H1 (cell line): ENCODE measurements at regions not wholly inside any gene's neighbourhood (a gene's known extent, or its start where the extent isn't known, plus 50 kb on each side); places are given as distances from the start of the nearest gene placed in this dataset.

Experiments
- CTCF ChIA-PET: fragments of 300-600 bp; sonication (Branson Sonifier 250); formaldehyde crosslinking; loops from one replicate; lab custom pipeline; 2021; ENCODE audit not compliant: partially characterized antibody; lab: Charles Lee
- POLR2A ChIA-PET: fragments of 300-600 bp; sonication (Branson Sonifier 250); formaldehyde crosslinking; loops from one replicate; lab custom pipeline; 2021; ENCODE audit warnings: inconsistent platforms; ENCODE audit not compliant: partially characterized antibody; lab: Charles Lee
- DNase-seq, 2 experiments: peaks; one replicate each; pipeline versions ENCODE4 v3.0.0 to v3.0.0-alpha.2; 2010 to 2022; ENCODE audit warnings: low spot score in 2 of 2, low read depth in 1 of 2, mixed read lengths in 1 of 2
- FAIRE-seq: peaks from 2 replicates; lab custom pipeline; 2011; peaks lifted over from hg19 to GRCh38; lab: Jason Lieb, UNC
- H2AFZ ChIP-seq: 2 replicates; pipeline ENCODE4 v1.8.1; 2012; ENCODE audit warnings: low read length, inconsistent platforms
- H2AK5ac ChIP-seq: 2 replicates; pipeline ENCODE4 v1.6.1; 2013; ENCODE audit warnings: low read depth, low read length
- H2BK120ac ChIP-seq: replicated peaks from 2 replicates; pipeline ENCODE3; 2013; ENCODE audit warnings: low read depth, low read length, inconsistent platforms
- H2BK12ac ChIP-seq: 2 replicates; pipeline ENCODE4 v1.6.1; 2013; ENCODE audit warnings: low read depth, low read length
- H2BK15ac ChIP-seq: 2 replicates; pipeline ENCODE4 v1.6.1; 2013; ENCODE audit warnings: low read length
- H2BK20ac ChIP-seq: 2 replicates; pipeline ENCODE4 v1.6.1; 2013; ENCODE audit warnings: low read length
- H2BK5ac ChIP-seq: 2 replicates; pipeline ENCODE4 v1.6.1; 2013; ENCODE audit warnings: low read depth, low read length
- H3K14ac ChIP-seq: 2 replicates; pipeline ENCODE4 v1.6.1; 2013; ENCODE audit warnings: inconsistent platforms; ENCODE audit not compliant: insufficient read length
- H3K18ac ChIP-seq: 2 replicates; pipeline ENCODE4 v1.6.1; 2013; ENCODE audit warnings: low read length; ENCODE audit errors: extremely low read depth
- H3K23ac ChIP-seq: 2 replicates; pipeline ENCODE4 v1.6.1; 2013; ENCODE audit warnings: inconsistent platforms; ENCODE audit not compliant: insufficient read length
- H3K23me2 ChIP-seq: 2 replicates; pipeline ENCODE4 v1.6.1; 2013; ENCODE audit warnings: low read depth, low read length
- H3K27ac ChIP-seq: 2 replicates; pipeline ENCODE4 v1.6.1; 2011; ENCODE audit warnings: low read depth, low read length, inconsistent platforms
- H3K27me3 ChIP-seq, 4 experiments: replicated peaks in 1 of 4; 1 replicate in 1 of 4; 2 replicates in 3 of 4; pipeline versions ENCODE4 v1.6.1 to v1.8.1; 2011 to 2013; ENCODE audit warnings: low read length in 3 of 4, mild to moderate bottlenecking in 3 of 4, inconsistent platforms in 2 of 4, mixed read lengths in 2 of 4, moderate library complexity in 1 of 4; ENCODE audit not compliant: control insufficient read depth in 3 of 4, insufficient read depth in 3 of 4; ENCODE audit errors: extremely low read depth in 1 of 4
- H3K36me3 ChIP-seq, 4 experiments: 2 replicates each; pipeline versions ENCODE4 v1.6.1 to v1.8.1; 2011 to 2013; ENCODE audit warnings: mild to moderate bottlenecking in 4 of 4, low read length in 3 of 4, moderate library complexity in 2 of 4, control low read depth in 1 of 4, inconsistent platforms in 1 of 4; ENCODE audit not compliant: insufficient read depth in 4 of 4, control insufficient read depth in 2 of 4
- H3K4ac ChIP-seq: replicated peaks from 2 replicates; pipeline ENCODE3; 2013; ENCODE audit warnings: low read length, low read depth, mixed read lengths, inconsistent platforms; ENCODE audit not compliant: insufficient read length
- H3K4me1 ChIP-seq, 4 experiments: replicated peaks in 1 of 4; 1 replicate in 1 of 4; 2 replicates in 3 of 4; pipeline versions ENCODE4 v1.6.1 to v1.8.1; 2011 to 2013; ENCODE audit warnings: low read length in 3 of 4, inconsistent platforms in 2 of 4, mixed read lengths in 1 of 4; ENCODE audit not compliant: insufficient read depth in 4 of 4, control insufficient read depth in 3 of 4
- H3K4me2 ChIP-seq, 2 experiments: 2 replicates each; pipeline versions ENCODE4 v1.6.1 to v1.8.1; 2011 to 2013; ENCODE audit warnings: low read depth in 2 of 2, low read length in 2 of 2, control low read depth in 1 of 2, inconsistent platforms in 1 of 2, mild to moderate bottlenecking in 1 of 2; ENCODE audit not compliant: insufficient read depth in 1 of 2
- H3K4me3 ChIP-seq, 4 experiments: fragments of 200-600, 300-600 bp in 1 of 4; sonication (generic), shearing (Covaris generic), sonication (Bioruptor Twin) in 1 of 4; 2 replicates each; pipeline versions ENCODE4 v1.5.1 to v1.8.1; 2011 to 2016; ENCODE audit warnings: low read length in 4 of 4, low read depth in 3 of 4, control low read depth in 2 of 4, inconsistent platforms in 2 of 4, mild to moderate bottlenecking in 2 of 4, mixed read lengths in 1 of 4, moderate library complexity in 1 of 4; ENCODE audit not compliant: insufficient read depth in 2 of 4; ENCODE audit errors: extremely low read depth in 1 of 4
- H3K56ac ChIP-seq: replicated peaks from 2 replicates; pipeline ENCODE3; 2013; ENCODE audit warnings: low read depth, mild to moderate bottlenecking, mixed read lengths, low read length, inconsistent platforms; ENCODE audit not compliant: insufficient read length
- H3K79me1 ChIP-seq: 2 replicates; pipeline ENCODE4 v1.6.1; 2013; ENCODE audit warnings: low read depth, low read length, control low read depth
- H3K79me2 ChIP-seq, 2 experiments: 2 replicates each; pipeline versions ENCODE4 v1.6.1 to v1.8.1; 2012 to 2013; ENCODE audit warnings: low read length in 2 of 2, mild to moderate bottlenecking in 2 of 2, inconsistent platforms in 1 of 2; ENCODE audit not compliant: insufficient read depth in 2 of 2, control insufficient read depth in 1 of 2
- H3K9ac ChIP-seq, 4 experiments: replicated peaks in 1 of 4; 1 replicate in 1 of 4; 2 replicates in 3 of 4; pipeline versions ENCODE4 v1.6.1 to v1.8.1; 2011 to 2013; ENCODE audit warnings: low read depth in 3 of 4, low read length in 3 of 4, control low read depth in 2 of 4, mild to moderate bottlenecking in 2 of 4, moderate library complexity in 2 of 4, inconsistent platforms in 1 of 4; ENCODE audit errors: extremely low read depth in 1 of 4
- H3K9me3 ChIP-seq, 2 experiments: 2 replicates each; pipeline versions ENCODE4 v1.6.1 to v1.8.1; 2012 to 2013; ENCODE audit warnings: mild to moderate bottlenecking in 2 of 2, moderate library complexity in 2 of 2, control low read depth in 1 of 2, inconsistent platforms in 1 of 2, low read depth in 1 of 2, low read length in 1 of 2, mixed read lengths in 1 of 2; ENCODE audit not compliant: insufficient read depth in 2 of 2
- H4K20me1 ChIP-seq, 2 experiments: replicated peaks in 1 of 2; 2 replicates each; pipeline versions ENCODE3 to v1.8.1; 2011 to 2013; ENCODE audit warnings: inconsistent platforms in 2 of 2, low read length in 2 of 2, mild to moderate bottlenecking in 1 of 2; ENCODE audit not compliant: insufficient read depth in 2 of 2, control insufficient read depth in 1 of 2
- H4K5ac ChIP-seq: 2 replicates; pipeline ENCODE4 v1.6.1; 2013; ENCODE audit warnings: low read length, low read depth, mixed read lengths, inconsistent platforms; ENCODE audit not compliant: insufficient read length
- H4K8ac ChIP-seq: 2 replicates; pipeline ENCODE4 v1.8.0; 2013; ENCODE audit warnings: mild to moderate bottlenecking, moderate library complexity, low read length, inconsistent platforms; ENCODE audit not compliant: insufficient read depth; ENCODE audit errors: extremely low read depth
- H4K91ac ChIP-seq: replicated peaks from 2 replicates; pipeline ENCODE3; 2013; ENCODE audit warnings: low read length, mixed read lengths, inconsistent platforms; ENCODE audit not compliant: insufficient read length
- CHD7 ChIP-seq: fragments of 300-600 bp; sonication (generic); IDR thresholded peaks from 2 replicates; pipeline ENCODE4 v1.7.1; 2012; ENCODE audit warnings: low read length, moderate library complexity, mild to moderate bottlenecking, inconsistent platforms; ENCODE audit not compliant: insufficient replicate concordance
- whole genome bisulfite sequencing, 2 experiments: shearing (Covaris generic) in 1 of 2; methylation state at CpG; one replicate each; pipeline versions ENCODE4 v1.1.6 to v1.1.7; 2013 to 2015; ENCODE audit warnings: low lambda C conversion rate in 2 of 2, mixed read lengths in 2 of 2, inconsistent platforms in 1 of 2, low coverage in 1 of 2, missing lambda C conversion rate in 1 of 2; ENCODE audit not compliant: insufficient replicate concordance in 2 of 2, insufficient coverage in 1 of 2, insufficient read length in 1 of 2; ENCODE audit errors: extremely low coverage in 1 of 2, missing lambda C conversion rate in 1 of 2; 5-methylcytosine and 5-hydroxymethylcytosine counted together

GRCh38 chr3:87625876-87626275 is 349.5 kb upstream of the POU1F1 start:
- H3K18ac ChIP-seq = no peak overlapping the region
- no peak overlapping the region for H2BK20ac ChIP-seq
- no peaks in the 10 kb centered on the region for H3K79me2 ChIP-seq
- no peak overlapping the region for H2BK5ac ChIP-seq
- no peaks in the 10 kb centered on the region for H3K4me1 ChIP-seq
- H3K56ac ChIP-seq = no peak overlapping the region
- H3K23me2 ChIP-seq = no peaks in the 10 kb centered on the region
- no peaks in the 10 kb centered on the region for H4K20me1 ChIP-seq
- H3K14ac ChIP-seq = no peak overlapping the region
- H3K4ac ChIP-seq = no peak overlapping the region
- no peak overlapping the region for H2AFZ ChIP-seq
- ChIA-PET POLR2A (no interaction called here), CTCF (interaction anchor here (0.8 to 2.5 kb wide), 2 partner anchors 10 to 270 kb away, joined by 3 to 7 read pairs; no protein-coding TSS in a partner anchor)
- no peak overlapping the region for H2BK15ac ChIP-seq
- H3K27ac ChIP-seq = no peak overlapping the region
- no peak overlapping the region for H4K8ac ChIP-seq
- no peak overlapping the region for H4K5ac ChIP-seq
- H4K91ac ChIP-seq = no peak overlapping the region
- H3K4me2 ChIP-seq = no peak overlapping the region
- H3K27me3 ChIP-seq = no peaks in the 10 kb centered on the region
- H3K9me3 ChIP-seq = no peaks in the 10 kb centered on the region
- H3K4me3 ChIP-seq = no peak overlapping the region
- H3K9ac ChIP-seq = no peak overlapping the region
- no peak for DNase-seq
- no peaks in the 10 kb centered on the region for H3K36me3 ChIP-seq
- H2BK120ac ChIP-seq = no peak overlapping the region
- H3K79me1 ChIP-seq = no peaks in the 10 kb centered on the region
- no peak overlapping the region for H2AK5ac ChIP-seq
- no peak for FAIRE-seq
- WGBS, 2 experiments = 91% methylated on average over 2 of the region's 2 CpGs; no CpG with 5 or more reads in 1 of the 2 experiments
- H2BK12ac ChIP-seq = no peak overlapping the region
- H3K23ac ChIP-seq = no peak overlapping the region
- TF ChIP-seq CHD7 = no peak
